B cell (primary cell): ENCODE measurements at regions not wholly inside any gene's neighbourhood (a gene's known extent, or its start where the extent isn't known, plus 50 kb on each side); places are given as distances from the start of the nearest gene placed in this dataset.
"Not testable (repeated sequence)": the region's sequence is repeated elsewhere in the genome, so short reads cannot be mapped to it uniquely, and the experiment has no call there.

Source experiments
- ATAC-seq: fragments of 200-7000 bp; cut with Tn5 transposase; one replicate; pipeline ENCODE4 v1.10.0; 2021; ENCODE audit warnings: low read depth, mild to moderate bottlenecking, moderate number of reproducible peaks, moderate library complexity
- CTCF ChIA-PET: fragments of 350-600 bp; sonication (Branson Sonifier 250); formaldehyde crosslinking; loops from one replicate; lab custom pipeline; 2021; ENCODE audit warnings: antibody characterized with exemption, inconsistent platforms; lab: Charles Lee
- POLR2A ChIA-PET: fragments of 350-600 bp; sonication (Branson Sonifier 250); formaldehyde crosslinking; loops from one replicate; lab custom pipeline; 2021; ENCODE audit warnings: antibody characterized with exemption; lab: Charles Lee
- DNase-seq: peaks from one replicate; pipeline ENCODE4 v3.0.0; 2013
- H2AFZ ChIP-seq: 2 replicates; pipeline ENCODE4 v1.6.1; 2012; ENCODE audit warnings: mild to moderate bottlenecking, low read depth, low read length; ENCODE audit not compliant: insufficient read depth, poor library complexity, severe bottlenecking
- H3K27ac ChIP-seq, 2 donors: 1 replicate in 1 of 2; 2 replicates in 1 of 2; pipeline ENCODE4 v1.5.1; 2012 to 2013; ENCODE audit warnings: low read length in 2 of 2, mild to moderate bottlenecking in 2 of 2, moderate library complexity in 1 of 2
- H3K27me3 ChIP-seq, 4 experiments: fragments of 200-600 bp in 1 of 4; sonication (generic) in 1 of 4; replicated peaks in 1 of 4; 1 replicate in 2 of 4; 2 replicates in 2 of 4; pipeline versions ENCODE4 v1.6.1 to v1.7.0; 2013 to 2016; ENCODE audit warnings: low read length in 3 of 4, mild to moderate bottlenecking in 2 of 4, mixed read lengths in 1 of 4, moderate library complexity in 1 of 4; ENCODE audit not compliant: insufficient read depth in 4 of 4, control insufficient read depth in 3 of 4; ENCODE audit errors: control extremely low read depth in 1 of 4
- H3K36me3 ChIP-seq, 2 experiments: replicated peaks in 1 of 2; 1 replicate in 1 of 2; 2 replicates in 1 of 2; pipeline versions ENCODE4 v1.6.1 to v1.7.1; 2013; ENCODE audit warnings: low read length in 1 of 2; ENCODE audit not compliant: insufficient read depth in 2 of 2, control insufficient read depth in 1 of 2; ENCODE audit errors: control extremely low read depth in 1 of 2, extremely low read depth in 1 of 2
- H3K4me1 ChIP-seq, 2 donors: fragments of 200-600 bp in 1 of 2; sonication (generic) in 1 of 2; 1 replicate in 1 of 2; 2 replicates in 1 of 2; pipeline versions ENCODE4 v1.5.1 to v1.6.1; 2013 to 2017; ENCODE audit warnings: low read length in 2 of 2; ENCODE audit not compliant: control insufficient read depth in 2 of 2, insufficient read depth in 2 of 2
- H3K4me2 ChIP-seq: replicated peaks from 2 replicates; pipeline ENCODE3; 2012; ENCODE audit warnings: mild to moderate bottlenecking, low read depth, low read length; ENCODE audit not compliant: poor library complexity, severe bottlenecking
- H3K4me3 ChIP-seq, 5 experiments: fragments of 200-600 bp in 1 of 5; sonication (generic) in 1 of 5; 1 replicate in 3 of 5; 2 replicates in 2 of 5; pipeline versions ENCODE4 v1.5.1 to v1.7.0; 2011 to 2016; ENCODE audit warnings: low read length in 4 of 5, mild to moderate bottlenecking in 4 of 5, low read depth in 2 of 5, control low read depth in 1 of 5, moderate library complexity in 1 of 5; ENCODE audit not compliant: insufficient read depth in 1 of 5; ENCODE audit errors: control extremely low read depth in 1 of 5, extremely low read depth in 1 of 5
- H3K79me2 ChIP-seq: fragments of 200-600 bp; sonication (generic); one replicate; pipeline ENCODE4 v1.6.0; 2016; ENCODE audit warnings: low read length; ENCODE audit not compliant: control insufficient read depth, insufficient read depth
- H3K9ac ChIP-seq: fragments of 200-600 bp; sonication (generic); 2 replicates; pipeline ENCODE4 v1.6.1; 2017; ENCODE audit warnings: mild to moderate bottlenecking, low read length, moderate library complexity
- H3K9me3 ChIP-seq, 3 donors: one replicate each; pipeline versions ENCODE4 v1.6.1 to v1.7.1; 2013; ENCODE audit warnings: low read length in 2 of 3; ENCODE audit not compliant: control insufficient read depth in 2 of 3, insufficient read depth in 1 of 3; ENCODE audit errors: control extremely low read depth in 1 of 3
- H4K20me1 ChIP-seq: 2 replicates; pipeline ENCODE4 v1.6.0; 2012; ENCODE audit warnings: mild to moderate bottlenecking, low read length; ENCODE audit not compliant: insufficient read depth, control insufficient read depth, poor library complexity, severe bottlenecking
- H3K27ac Mint-ChIP-seq: one replicate; pipeline ENCODE4 v1.8.0; 2021; ENCODE audit warnings: mixed read lengths
- H3K27me3 Mint-ChIP-seq: one replicate; pipeline ENCODE4 v1.8.0; 2021; ENCODE audit warnings: mixed read lengths
- H3K4me1 Mint-ChIP-seq: one replicate; pipeline ENCODE4 v1.8.0; 2021; ENCODE audit warnings: mixed read lengths
- H3K4me3 Mint-ChIP-seq: one replicate; pipeline ENCODE4 v1.8.0; 2021; ENCODE audit warnings: mixed read lengths
- H3K9me3 Mint-ChIP-seq: one replicate; pipeline ENCODE4 v1.8.0; 2022; ENCODE audit warnings: mixed read lengths; ENCODE audit not compliant: insufficient read depth
- EZH2 ChIP-seq: IDR thresholded peaks from 2 replicates; pipeline ENCODE4 v1.6.1; 2012; ENCODE audit warnings: borderline replicate concordance, low read depth, mild to moderate bottlenecking, moderate library complexity, low read length; ENCODE audit not compliant: insufficient read depth, poor library complexity, severe bottlenecking
- WGBS: methylation state at CpG from one replicate; pipeline ENCODE4 v1.1.5; 2013; ENCODE audit warnings: missing lambda C conversion rate; ENCODE audit not compliant: insufficient coverage; 5-methylcytosine and 5-hydroxymethylcytosine counted together
- intact Hi-C: fragments of 100-400 bp; cut with micrococcal nuclease; formaldehyde crosslinking; loops from one replicate; pipeline ENCODE4 v1.10.0; 2022
- TF ChIP-seq, protein P1 (sequence below): fragments of 200-600 bp; IDR thresholded peaks from one replicate; pipeline ENCODE4 v1.8.0; 2022; ENCODE audit warnings: antibody characterized with exemption, mild to moderate bottlenecking

DNA sequence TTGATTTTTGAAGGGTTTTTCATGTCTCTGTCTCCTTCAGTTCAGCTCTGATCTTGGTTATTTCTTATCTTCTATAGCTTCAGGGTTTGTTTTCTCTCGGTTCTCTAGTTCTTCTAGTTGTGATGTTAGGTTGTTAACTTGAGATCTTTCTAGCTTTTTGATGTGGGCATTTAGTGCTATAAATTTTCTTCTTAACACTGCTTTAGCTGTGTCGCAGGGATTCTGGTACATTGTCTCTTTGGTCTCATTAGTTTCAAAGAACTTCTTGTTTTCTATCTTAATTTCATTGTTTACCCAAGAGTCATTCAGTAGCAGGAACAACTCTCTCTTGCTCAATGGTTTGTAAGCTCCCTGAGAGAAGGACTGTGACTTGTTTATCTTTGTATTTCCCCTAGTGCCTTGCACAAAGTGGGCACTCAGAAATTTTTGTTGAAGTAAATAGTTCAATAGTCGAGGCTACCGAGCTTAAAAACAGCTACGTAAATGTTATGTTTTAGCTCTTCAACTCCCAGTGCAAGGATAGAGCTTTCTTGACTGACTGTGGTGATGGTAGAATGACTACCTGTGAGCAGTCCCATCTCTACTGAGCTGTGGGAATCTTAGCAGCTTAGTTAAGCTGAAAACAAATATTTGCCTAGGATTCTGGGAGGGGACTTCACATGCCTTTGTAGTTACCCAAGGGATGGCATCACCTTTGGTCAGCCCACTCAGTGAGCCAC is 225.8 kb upstream of the ELL2 start:
- no peaks in the 10 kb centered on the region for H3K4me1 Mint-ChIP-seq
- no peaks in the 10 kb centered on the region for H3K27me3 Mint-ChIP-seq
- no peak overlapping the region for H3K27ac Mint-ChIP-seq
- Histone ChIP-seq H3K4me3 (no peak overlapping the region), H4K20me1 (no peaks in the 10 kb centered on the region), H3K79me2 (no peaks in the 10 kb centered on the region), H3K4me2 (no peak overlapping the region), H3K4me1 (no peaks in the 10 kb centered on the region), H2AFZ (no peak overlapping the region), H3K27ac (no peak overlapping the region), H3K27me3 (peaks cover 0 to 5% (median 0%) of the 10 kb centered on the region in 4 experiments), H3K9me3 (no peaks in the 10 kb centered on the region), H3K9ac (no peak overlapping the region), H3K36me3 (no peaks in the 10 kb centered on the region)
- no peak for TF ChIP-seq EZH2
- TF ChIP-seq, protein P1, sequence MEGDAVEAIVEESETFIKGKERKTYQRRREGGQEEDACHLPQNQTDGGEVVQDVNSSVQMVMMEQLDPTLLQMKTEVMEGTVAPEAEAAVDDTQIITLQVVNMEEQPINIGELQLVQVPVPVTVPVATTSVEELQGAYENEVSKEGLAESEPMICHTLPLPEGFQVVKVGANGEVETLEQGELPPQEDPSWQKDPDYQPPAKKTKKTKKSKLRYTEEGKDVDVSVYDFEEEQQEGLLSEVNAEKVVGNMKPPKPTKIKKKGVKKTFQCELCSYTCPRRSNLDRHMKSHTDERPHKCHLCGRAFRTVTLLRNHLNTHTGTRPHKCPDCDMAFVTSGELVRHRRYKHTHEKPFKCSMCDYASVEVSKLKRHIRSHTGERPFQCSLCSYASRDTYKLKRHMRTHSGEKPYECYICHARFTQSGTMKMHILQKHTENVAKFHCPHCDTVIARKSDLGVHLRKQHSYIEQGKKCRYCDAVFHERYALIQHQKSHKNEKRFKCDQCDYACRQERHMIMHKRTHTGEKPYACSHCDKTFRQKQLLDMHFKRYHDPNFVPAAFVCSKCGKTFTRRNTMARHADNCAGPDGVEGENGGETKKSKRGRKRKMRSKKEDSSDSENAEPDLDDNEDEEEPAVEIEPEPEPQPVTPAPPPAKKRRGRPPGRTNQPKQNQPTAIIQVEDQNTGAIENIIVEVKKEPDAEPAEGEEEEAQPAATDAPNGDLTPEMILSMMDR = no peak
- peaks cover 11% of the 10 kb centered on the region for H3K9me3 Mint-ChIP-seq
- no peak for DNase-seq
- POLR2A ChIA-PET = no interaction called here
- no CpG with 5 or more reads among the region's 5 CpGs for WGBS
- intact Hi-C loops = no loop called here
- no peak for ATAC-seq
- CTCF ChIA-PET = no interaction called here
- H3K4me3 Mint-ChIP-seq = no peak overlapping the region

DNA sequence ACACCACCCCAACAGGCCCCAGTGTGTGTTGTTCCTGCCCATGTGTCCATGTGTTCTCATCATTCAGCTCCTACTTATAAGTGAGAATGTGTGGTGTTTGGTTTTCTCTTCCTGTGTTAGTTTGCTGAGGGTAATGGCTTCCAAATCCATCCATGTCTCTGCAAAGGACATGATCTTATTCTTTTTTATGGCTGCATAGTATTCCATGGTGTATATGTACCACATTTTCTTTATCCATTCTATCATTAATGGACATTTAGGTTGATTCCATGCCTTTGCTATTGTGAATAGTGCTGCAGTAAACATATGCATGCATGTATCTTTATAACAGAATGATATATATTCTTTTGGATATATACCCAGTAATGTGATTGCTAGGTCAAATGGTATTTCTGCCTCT is 222.9 kb upstream of the ELL2 start:
- H3K79me2 ChIP-seq, H3K4me3 Mint-ChIP-seq, DNase-seq, H2AFZ ChIP-seq, H3K4me1 ChIP-seq, H4K20me1 ChIP-seq, H3K27me3 ChIP-seq, H3K9ac ChIP-seq, H3K4me2 ChIP-seq, H3K9me3 ChIP-seq, H3K4me3 ChIP-seq, H3K36me3 ChIP-seq, ATAC-seq, H3K4me1 Mint-ChIP-seq, H3K27ac ChIP-seq, H3K27me3 Mint-ChIP-seq, H3K27ac Mint-ChIP-seq, CTCF ChIA-PET, POLR2A ChIA-PET, intact Hi-C loops: not testable (repeated sequence)
- H3K9me3 Mint-ChIP-seq = peaks cover 11% of the 10 kb centered on the region
